ENCODE measurements at regions not wholly inside any gene's neighbourhood (a gene's known extent, or its start where the extent isn't known, plus 50 kb on each side); places are given as distances from the start of the nearest gene placed in this dataset.

DNA sequence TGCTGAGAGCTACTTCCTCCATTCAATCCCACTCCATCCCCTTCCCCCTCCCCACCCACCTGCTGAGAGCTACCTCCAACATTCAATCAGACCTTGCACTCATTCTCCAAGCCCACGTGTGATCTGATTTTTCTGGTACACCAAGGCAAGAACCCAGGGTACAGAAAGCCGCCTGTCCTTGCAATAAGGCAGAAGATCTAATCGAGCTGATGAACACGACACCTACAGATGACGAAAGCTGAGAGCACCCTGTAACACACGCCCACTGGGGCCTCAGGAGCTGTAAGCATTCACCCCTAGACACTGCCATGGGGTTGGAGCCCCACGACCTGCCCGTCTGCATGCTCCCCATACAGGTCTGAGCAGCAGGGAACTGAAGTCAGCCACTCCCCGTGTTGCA, 58.3 kb downstream of the TRIML1 start:
- DNase-seq, result no peak

GRCh38 chr4:188198982-188199792, 59.9 kb downstream of the TRIML1 start:
- peak in 1 of 58 donors; percentile 12 for DNase-seq

- DNase-seq, result no peak
Observed at GRCh38 chr4:188201851-188202250, 62.6 kb downstream of the TRIML1 start.

DNA sequence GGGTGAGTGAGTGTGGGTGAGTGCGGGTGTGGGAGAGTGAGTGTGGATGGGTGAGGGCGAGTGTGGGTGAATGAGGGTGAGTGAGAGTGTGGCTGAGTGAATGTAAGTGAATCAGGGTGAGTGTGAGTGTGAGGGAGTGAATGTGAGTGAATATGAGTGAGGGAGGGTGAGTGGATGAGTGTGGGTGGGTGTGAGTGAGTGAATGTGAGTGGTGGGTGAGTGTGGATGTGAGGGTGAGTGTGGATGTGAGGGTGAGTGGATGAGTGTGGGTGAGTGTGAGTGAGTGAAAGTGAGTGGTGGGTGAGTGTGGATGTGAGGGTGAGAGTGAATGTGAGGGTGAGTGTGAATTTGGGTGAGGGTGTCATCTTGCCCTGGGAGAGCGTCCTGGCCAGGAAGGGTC, 67.5 kb downstream of the TRIML1 start:
- DNase-seq, result no peak

DNA sequence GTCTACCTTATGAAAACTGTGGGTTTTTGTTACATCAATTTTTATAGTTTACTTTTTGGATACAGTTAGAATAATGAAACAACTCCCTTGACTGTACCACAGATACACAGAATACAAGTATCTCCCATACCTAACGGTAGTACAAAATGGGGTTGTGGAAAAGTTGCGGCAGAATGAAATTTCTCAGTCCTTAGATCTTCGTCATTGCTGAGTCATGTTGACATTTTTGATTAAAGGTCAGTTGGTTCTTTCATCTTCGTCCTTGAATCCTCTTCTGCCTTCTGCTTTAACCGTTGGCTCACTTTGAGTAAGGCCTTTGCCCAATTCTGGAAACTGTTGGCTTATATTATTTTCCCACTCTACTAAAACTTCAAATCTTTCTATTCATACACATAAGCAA, 75.6 kb downstream of the TRIML1 start:
- no peak for DNase-seq

DNA sequence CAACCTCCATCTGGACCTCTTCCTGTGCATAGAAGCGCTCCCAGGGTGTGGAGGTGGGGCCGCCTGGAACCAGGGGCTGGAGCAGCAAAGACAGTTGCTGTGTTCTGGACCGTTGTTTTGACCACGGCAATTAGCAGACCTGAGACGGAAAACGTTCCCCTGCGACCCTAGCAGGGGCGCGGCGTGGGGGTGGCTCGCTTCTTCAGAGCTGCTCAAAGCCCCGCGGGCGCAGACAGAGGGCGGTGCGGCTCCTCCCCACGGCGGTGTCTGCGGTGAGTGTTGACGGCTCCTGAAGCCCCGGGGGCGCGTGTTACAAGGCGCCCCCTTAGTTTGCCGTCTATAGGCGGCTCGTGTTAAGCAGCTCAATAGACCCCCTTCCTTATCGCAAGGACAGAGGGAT, 79.2 kb downstream of the TRIML1 start:
- DNase-seq, result peak in 1 of 58 donors; percentile 1

DNA sequence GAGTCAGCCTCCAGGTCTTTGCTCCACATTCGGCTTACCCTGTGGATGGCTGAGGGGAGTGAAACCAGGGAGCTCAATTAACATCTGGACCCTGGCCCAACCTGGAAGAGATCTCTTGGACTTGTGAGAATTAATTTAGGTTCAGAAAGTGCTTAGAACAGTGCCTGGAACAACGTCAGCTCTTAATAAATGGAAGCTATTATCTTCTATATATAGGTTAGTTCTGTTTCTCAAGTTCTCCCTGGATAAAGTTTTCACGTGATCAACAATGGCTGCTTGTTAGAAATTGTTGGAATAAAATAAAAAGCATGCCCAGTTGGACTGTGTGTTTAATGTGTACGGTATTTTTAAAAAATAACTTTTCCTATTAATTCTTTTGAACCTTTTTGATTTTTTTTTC, 80.8 kb downstream of the TRIML1 start:
- no peak for DNase-seq

GRCh38 chr4:188221090-188221489, 81.8 kb downstream of the TRIML1 start:
- DNase-seq, result no peak

- DNase-seq, result no peak
Observed at GRCh38 chr4:188228279-188228678, 89.0 kb downstream of the TRIML1 start.

GRCh38 chr4:188232428-188232827, 93.2 kb downstream of the TRIML1 start:
- DNase-seq, result no peak

- DNase-seq, result no peak
Observed at GRCh38 chr4:188242041-188242440, 102.8 kb downstream of the TRIML1 start.

- DNase-seq, result no peak
Observed at GRCh38 chr4:188245651-188246050, 106.4 kb downstream of the TRIML1 start.

DNA sequence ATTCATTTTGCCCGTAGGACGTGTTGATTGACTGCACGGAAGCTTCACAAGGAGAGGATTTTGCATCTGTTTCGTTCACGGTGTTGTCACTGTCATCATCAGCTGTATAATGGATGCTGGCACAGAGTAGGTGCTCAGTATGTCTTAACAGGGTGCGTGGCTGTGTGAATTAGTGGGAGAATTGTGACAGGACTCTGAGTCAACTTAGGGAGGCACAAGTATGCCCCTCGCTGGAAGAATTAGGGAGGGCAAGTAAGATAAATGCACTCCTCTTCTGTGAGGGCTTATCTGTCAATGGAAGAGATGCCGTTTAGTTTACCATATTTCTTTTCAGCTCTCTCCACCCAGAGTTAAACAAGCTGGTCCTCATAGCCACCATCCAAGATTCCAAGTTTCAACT, 107.2 kb downstream of the TRIML1 start:
- no peak for DNase-seq

DNA sequence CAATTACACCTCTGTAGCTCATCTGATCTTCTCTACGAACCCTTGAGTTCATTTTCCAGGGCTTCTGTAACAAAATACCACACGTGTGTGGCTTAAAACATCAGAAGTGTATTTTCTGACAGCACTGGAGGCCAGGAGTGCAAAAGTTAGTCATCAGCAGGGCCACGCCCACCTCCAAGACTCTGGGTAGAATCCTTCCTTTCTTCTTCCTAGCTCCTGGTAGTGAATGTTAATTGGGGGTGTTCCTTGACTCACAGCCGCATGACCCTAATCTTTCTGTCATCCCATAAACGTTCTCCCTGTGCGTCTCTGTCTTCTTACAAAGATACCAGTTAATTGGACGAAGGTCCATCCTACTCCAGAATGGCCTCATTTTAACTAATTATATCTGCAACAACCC, 115.0 kb downstream of the TRIML1 start:
- DNase-seq, result no peak

DNA sequence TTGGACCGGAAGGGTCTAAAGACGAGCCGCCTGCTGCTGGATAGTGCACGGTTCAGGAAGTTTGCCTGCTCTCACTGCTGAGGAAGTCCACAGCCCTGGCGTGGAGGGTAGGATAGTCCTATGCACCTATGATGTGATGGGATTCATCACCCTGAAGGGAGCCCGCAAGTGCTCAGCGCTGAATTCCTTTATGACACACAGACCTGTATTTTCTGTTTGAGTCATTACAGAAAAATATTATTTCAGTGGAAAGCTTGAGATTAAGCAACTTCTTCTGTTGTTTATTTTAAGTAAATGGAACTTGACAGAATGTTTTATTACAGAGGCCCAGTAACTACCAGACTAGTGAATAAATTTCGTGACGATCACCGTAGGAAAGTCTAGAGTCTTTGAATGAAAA, 123.2 kb downstream of the TRIML1 start:
- DNase-seq, result no peak

GRCh38 chr4:188263321-188263720, 124.1 kb downstream of the TRIML1 start:
- DNase-seq, result no peak

- DNase-seq, result no peak
Observed at GRCh38 chr4:188266386-188266785, 127.1 kb downstream of the TRIML1 start.

GRCh38 chr4:188268131-188268908, 129.1 kb downstream of the TRIML1 start:
- no peak for DNase-seq

DNA sequence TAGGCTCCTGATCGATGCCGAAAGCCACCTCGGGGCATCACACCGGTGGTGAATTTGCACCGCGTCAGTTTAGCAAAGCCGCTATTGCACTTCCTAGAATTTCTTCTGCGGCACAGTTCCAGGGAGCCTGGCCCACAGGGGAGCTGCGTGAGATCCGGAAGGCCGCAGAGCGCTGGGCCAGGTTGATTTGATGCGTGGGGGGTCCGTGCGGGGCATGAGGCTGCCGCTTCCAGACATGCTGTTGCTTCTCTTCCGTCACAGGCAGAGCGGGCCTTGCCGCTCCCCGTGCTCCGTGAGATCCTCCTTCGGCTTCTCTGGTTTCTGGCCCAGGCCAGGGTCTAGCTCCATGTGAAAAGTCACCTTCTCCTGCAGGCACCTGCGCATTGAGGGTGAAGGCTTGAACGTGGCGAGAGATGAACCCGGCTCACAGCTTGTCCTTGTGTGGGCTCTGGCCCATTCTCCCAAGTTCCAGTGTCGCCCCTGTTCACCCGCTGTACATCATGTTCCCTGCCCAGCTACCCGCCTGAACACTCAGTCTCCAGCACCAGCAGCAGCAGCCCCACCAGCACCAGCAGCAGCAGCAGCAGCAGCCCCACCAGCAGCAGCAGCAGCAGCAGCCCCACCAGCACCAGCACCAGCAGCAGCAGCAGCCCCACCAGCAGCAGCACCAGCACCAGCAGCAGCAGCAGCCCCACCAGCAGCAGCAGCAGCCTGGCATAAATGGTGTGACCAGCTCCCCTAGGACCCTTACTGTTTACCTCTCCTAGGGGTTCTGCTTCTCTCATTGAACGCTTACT, 131.2 kb downstream of the TRIML1 start:
- no peak for DNase-seq

- DNase-seq, result no peak
Observed at GRCh38 chr4:188275686-188276085, 136.4 kb downstream of the TRIML1 start.

- DNase-seq, result no peak
Observed at GRCh38 chr4:188279184-188279583, 139.9 kb downstream of the TRIML1 start.

Measured in anterior cingulate cortex (tissue), 58 donors.